ES-I3 (cell line): ENCODE measurements at regions not wholly inside any gene's neighbourhood (a gene's known extent, or its start where the extent isn't known, plus 50 kb on each side); places are given as distances from the start of the nearest gene placed in this dataset.

Experiments used
- H3K36me3 ChIP-seq: 2 replicates; pipeline ENCODE4 v1.6.1; 2013; ENCODE audit warnings: mild to moderate bottlenecking, low read length, control low read depth, moderate library complexity; ENCODE audit not compliant: insufficient read depth
- H3K4me1 ChIP-seq: 2 replicates; pipeline ENCODE4 v1.6.1; 2013; ENCODE audit warnings: mild to moderate bottlenecking, control low read depth, low read length; ENCODE audit not compliant: insufficient read depth
- H3K9ac ChIP-seq: 2 replicates; pipeline ENCODE4 v1.6.1; 2013; ENCODE audit warnings: low read depth, mild to moderate bottlenecking, low read length, moderate library complexity
- H3K9me3 ChIP-seq: 2 replicates; pipeline ENCODE4 v1.6.1; 2013; ENCODE audit warnings: mild to moderate bottlenecking, low read length, moderate library complexity; ENCODE audit not compliant: control insufficient read depth, insufficient read depth

DNA sequence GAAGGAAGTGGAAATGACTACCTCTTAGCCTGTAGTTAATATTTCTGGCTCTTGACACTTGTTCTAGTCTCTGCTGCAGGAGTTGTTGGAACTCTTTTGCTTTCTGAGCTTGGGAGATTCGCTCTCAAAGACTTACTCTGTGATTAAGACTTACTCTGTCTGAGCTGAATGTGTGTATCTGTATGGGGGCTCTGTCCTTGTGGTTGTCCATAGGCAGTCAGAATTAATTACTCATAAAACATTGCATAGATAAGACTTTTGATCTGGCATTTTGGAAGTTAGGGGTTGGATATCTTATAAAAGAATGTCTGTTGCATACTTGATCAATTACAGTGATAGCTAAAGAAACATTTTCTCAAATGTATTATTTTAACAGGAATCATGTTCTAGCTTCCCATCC lies 199.2 kb upstream of the KIAA1217 start:
- Histone ChIP-seq H3K36me3 (no peaks in the 10 kb centered on the region), H3K9me3 (no peaks in the 10 kb centered on the region), H3K9ac (no peak overlapping the region), H3K4me1 (peaks cover 15% of the 10 kb centered on the region; the same call in 1 of the 2 replicates)

DNA sequence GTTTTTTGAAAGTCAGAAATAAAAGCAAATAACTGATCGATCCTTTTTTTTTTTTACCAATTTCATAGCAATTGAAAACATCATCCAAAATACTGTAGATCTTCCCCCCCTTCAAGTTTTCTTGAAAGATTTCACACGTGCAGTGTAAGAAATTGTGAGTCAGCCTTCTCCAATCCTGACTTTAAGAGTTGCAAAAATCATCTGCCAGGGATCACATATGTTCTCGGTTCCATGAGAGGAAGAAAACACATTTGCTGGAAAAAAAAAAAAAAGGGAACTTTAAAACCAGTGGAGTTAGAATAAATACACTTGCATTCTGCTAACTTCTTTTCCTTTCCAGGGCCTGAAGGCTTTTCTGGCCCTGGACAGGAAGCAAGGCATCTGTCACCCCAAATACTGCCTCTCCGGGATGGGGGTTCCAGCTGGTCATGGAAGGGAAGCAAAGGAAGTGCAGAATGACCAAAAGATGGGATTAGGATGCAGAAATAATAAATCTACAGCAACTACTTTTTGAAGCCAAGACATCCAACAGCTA lies 198.4 kb upstream of the KIAA1217 start:
- no peaks in the 10 kb centered on the region for H3K9me3 ChIP-seq

DNA sequence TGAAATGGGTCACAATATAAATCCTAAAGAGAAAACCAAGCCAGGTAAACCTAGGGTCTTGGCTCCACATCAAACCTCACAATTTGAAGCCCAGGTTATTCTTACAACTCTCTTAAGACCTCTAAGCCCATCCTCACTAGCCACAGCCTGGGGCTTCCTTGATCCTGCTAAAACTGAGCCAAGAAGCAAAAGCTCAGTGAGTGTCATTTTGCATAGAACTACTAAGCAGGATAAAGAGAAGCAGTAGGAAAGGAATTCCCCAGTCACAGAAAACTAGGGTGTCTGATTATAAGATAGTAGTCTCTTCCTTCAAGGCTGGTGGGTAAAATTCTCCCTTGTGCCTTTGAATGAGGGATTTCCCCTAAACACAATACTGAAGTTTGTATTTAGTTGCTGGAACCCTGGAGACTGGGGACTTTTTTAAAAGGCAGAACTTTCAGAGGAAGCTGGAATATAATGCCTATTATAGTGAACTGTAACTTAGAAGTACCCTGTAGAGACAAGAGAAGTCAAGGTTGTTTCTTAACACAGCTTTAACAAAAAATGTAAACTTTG lies 196.6 kb upstream of the KIAA1217 start:
- no peaks in the 10 kb centered on the region for H3K36me3 ChIP-seq
- no peaks in the 10 kb centered on the region for H3K9me3 ChIP-seq
- H3K4me1 ChIP-seq: peaks cover 15% of the 10 kb centered on the region; the same call in 1 of the 2 replicates
- no peak overlapping the region for H3K9ac ChIP-seq

More for the DNA sequence above, 198.4 kb upstream of the KIAA1217 start:
- Histone ChIP-seq H3K36me3 (no peaks in the 10 kb centered on the region), H3K9ac (no peak overlapping the region), H3K4me1 (peaks cover 15% of the 10 kb centered on the region; the same call in 1 of the 2 replicates)

DNA sequence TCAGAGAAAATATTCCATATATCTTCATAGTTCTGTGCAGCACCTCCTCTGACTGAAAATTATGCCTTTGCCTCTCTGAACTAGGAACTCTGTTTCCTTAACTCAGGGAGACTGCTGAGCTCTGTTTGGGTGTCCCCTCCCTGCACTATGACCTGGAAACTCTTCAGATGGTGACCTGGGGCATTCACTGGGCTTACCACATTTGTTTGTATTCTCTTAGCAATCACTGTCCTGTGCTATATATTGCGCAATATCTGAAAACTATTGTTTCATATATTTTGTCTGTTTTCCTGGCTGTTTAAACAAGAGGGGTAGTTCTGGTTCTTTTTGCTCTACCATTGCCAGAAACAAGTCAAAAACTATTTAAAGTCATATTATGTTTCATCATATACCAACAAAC lies 181.8 kb upstream of the KIAA1217 start:
- no peaks in the 10 kb centered on the region for H3K9me3 ChIP-seq
- H3K36me3 ChIP-seq: no peaks in the 10 kb centered on the region
- H3K9ac ChIP-seq: no peak overlapping the region
- no peaks in the 10 kb centered on the region for H3K4me1 ChIP-seq

DNA sequence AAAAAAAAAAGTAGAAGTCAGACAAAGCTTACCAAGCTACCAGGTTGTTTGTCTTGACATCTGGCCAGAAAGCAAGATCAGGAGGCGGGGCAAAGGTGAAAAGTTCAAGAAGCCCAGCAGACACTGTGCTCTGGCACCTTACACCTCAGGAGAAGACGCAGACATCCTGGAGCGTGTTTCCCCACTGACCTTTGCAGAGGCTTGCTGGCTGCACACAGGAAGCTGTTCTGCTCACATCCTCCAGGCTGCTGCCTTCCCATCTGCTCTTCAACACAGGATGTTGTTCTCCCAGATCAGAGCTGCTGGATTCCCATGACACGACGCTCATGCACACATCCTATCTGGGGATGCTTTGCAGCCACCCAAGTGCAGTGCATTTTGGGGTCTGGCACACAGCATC lies 174.4 kb upstream of the KIAA1217 start:
- Histone ChIP-seq H3K9me3 (no peaks in the 10 kb centered on the region), H3K36me3 (no peaks in the 10 kb centered on the region), H3K9ac (no peak overlapping the region), H3K4me1 (no peaks in the 10 kb centered on the region)

DNA sequence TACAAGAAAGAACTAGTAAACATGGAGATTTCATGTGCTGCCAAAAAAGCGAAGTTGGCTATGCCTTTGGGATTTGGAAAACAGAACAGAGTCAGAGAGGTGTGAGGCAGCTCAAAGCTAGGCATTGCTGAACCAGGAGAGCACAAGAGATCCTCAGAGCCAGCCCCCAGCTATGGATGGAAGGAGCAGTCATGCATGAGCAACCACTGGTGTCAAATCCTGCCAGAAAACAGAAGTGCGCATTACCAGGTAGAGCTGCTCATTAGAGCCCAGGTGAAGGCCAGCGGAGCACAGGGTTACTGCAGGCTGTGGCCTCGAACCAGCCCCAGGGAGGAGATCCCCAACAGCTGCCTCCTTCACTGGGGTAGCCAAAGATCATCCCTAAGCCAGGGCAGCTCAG lies 173.2 kb upstream of the KIAA1217 start:
- H3K9ac ChIP-seq: no peak overlapping the region
- H3K36me3 ChIP-seq: no peaks in the 10 kb centered on the region
- H3K4me1 ChIP-seq: no peaks in the 10 kb centered on the region
- H3K9me3 ChIP-seq: no peaks in the 10 kb centered on the region

DNA sequence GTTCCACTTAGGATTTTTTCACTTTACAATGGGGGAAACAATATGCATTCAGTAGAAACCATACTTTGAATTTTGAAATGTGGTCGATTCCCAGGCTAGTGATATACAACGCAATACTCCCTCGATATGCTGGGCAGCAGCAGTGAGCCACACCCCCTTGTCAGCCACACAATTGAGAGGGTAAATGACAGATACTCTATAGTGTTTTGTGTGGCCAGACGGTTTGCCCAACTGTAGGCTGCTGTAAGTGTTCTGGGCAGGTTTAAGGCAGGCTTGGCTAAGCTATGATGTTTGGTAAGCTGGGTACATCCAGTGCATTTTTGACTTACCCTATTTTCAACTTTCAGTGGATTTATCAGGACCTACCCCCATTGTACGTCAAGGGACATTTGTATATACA lies 169.6 kb upstream of the KIAA1217 start:
- H3K9me3 ChIP-seq: no peaks in the 10 kb centered on the region
- H3K9ac ChIP-seq: no peak overlapping the region
- H3K4me1 ChIP-seq: no peaks in the 10 kb centered on the region
- H3K36me3 ChIP-seq: no peaks in the 10 kb centered on the region

DNA sequence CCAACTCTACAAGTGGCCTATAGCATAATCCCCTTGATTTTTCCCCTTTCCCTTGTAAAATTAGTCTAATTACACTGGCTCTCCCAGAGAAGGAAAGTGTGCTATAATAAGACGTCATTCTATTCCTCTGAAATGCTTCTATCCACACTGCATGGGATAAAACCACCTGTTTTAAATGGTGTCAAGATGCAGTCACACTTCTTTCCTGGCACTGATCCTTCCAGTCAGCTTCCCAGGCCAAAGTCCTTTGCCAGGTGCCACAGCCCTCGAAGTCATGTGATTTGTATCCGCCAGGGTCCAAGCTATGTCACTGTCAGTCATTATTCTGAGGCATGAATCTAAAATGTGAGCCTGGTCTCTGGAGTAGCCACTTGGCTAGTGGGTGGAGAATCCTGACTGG lies 169.0 kb upstream of the KIAA1217 start:
- H3K4me1 ChIP-seq: no peaks in the 10 kb centered on the region
- H3K9me3 ChIP-seq: no peaks in the 10 kb centered on the region
- no peaks in the 10 kb centered on the region for H3K36me3 ChIP-seq
- no peak overlapping the region for H3K9ac ChIP-seq

DNA sequence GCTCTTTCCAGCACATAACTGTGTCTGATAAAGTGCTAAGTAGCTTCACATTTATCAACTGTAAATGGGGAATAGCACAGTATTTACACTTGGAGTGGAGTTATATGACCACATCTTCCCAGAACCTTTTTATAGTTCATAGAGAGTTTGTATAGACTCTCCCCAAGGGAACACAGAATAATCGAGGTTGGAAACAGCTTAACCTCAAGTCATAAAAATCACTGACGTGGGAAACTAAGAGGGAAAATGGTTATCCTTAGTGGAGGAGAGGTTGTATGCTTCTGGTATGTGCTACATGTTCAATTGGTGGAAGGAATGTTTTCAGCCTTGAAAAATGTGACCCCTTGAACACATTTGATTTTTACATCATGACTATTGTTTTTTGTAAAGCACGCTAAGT lies 167.9 kb upstream of the KIAA1217 start:
- Histone ChIP-seq H3K4me1 (no peaks in the 10 kb centered on the region), H3K36me3 (no peaks in the 10 kb centered on the region), H3K9ac (no peak overlapping the region), H3K9me3 (no peaks in the 10 kb centered on the region)

DNA sequence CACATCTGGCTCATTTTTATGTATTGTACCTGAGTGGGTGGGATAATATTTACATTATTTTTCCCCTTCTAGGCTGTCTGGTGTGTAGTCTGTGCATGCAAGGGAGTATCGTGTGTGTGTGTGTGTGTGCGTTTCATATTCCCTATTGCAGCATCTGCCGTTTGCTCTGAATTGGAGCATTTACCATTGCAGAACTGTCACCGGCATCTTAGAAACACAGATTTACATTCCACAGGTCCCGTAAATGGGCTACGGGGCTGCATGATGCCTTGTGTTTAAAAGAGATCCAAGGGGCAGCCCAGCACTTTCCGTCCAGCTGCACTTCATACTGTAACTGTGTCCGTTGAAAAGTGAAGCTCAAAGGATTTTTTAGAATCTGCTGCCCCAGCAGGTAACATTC lies 167.1 kb upstream of the KIAA1217 start:
- no peaks in the 10 kb centered on the region for H3K36me3 ChIP-seq
- no peaks in the 10 kb centered on the region for H3K9me3 ChIP-seq
- no peak overlapping the region for H3K9ac ChIP-seq
- H3K4me1 ChIP-seq: no peaks in the 10 kb centered on the region

DNA sequence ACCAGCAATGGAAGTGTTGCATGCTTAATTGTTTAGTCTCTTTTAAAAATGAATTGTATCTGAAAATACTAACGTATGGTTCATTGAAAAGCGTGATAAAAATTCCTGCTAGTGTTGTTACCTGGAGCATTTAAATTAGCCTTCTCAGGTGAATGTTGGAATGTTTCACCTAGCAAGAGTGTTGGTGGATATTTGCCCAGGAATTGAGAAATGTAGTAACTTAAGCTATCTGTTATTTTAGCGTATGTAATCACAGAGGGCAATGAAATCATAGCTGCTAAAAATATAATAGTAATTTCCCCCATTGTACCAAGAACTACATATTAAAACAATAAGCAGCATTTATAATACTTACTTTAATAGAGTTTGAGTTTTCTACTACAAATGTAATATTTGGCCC lies 166.1 kb upstream of the KIAA1217 start:
- Histone ChIP-seq H3K9me3 (no peaks in the 10 kb centered on the region), H3K4me1 (no peaks in the 10 kb centered on the region), H3K36me3 (no peaks in the 10 kb centered on the region), H3K9ac (no peak overlapping the region)

DNA sequence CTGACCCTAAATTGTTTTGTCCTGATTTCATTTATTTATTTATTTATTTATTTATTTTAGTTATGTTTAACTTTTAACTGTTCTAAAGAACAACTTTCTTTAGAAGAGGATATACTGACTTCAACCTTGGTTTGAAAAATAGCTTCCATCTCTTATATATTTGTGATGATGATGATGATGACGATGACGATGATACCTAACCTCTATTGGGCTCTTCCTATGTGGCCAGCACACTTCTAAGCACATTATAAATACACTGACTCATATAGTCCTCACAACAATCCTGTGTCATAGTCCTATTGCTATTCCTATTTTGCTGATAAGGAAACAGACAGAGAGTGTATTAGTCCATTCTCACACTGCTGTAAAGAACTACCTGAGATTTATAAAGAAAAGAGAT lies 162.9 kb upstream of the KIAA1217 start:
- Histone ChIP-seq H3K9ac (no peak overlapping the region), H3K36me3 (no peaks in the 10 kb centered on the region), H3K4me1 (no peaks in the 10 kb centered on the region), H3K9me3 (no peaks in the 10 kb centered on the region)

DNA sequence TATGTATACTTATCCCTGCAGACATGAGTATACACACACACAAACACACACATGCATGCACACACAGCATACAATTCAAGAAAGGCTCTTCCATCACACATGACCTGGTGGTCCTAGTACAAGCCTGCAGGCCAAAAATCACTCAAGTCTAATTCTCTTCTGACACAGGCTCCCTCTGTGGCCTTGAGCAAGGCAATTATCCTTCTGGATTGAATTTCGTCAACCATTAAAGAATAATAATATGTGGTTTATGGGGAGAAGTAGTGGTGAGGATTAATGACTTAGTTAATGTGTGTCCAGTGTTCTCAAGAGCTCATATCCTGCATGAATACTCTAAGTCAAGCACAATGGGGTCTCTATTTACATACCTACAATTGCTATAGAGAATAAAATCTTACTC lies 161.8 kb upstream of the KIAA1217 start:
- H3K4me1 ChIP-seq: no peaks in the 10 kb centered on the region
- no peaks in the 10 kb centered on the region for H3K36me3 ChIP-seq
- no peak overlapping the region for H3K9ac ChIP-seq
- no peaks in the 10 kb centered on the region for H3K9me3 ChIP-seq

DNA sequence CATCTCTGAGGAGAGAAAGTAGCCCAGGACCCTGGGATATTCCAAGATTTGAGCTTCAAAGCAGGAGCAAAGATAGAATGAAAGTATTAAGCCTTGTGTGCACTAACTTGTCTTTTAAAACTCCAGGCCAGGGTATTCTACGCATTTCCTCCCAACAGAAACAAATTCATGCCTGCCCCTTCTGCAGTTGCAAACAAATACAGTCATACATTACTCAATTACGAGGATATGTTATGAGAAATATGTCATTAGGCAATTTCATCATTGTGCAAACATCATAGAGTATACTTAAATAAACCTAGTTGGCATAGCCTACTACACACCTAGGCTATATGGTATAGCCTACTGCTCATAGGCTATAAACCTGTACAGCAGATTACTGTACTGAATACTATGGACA lies 154.5 kb upstream of the KIAA1217 start:
- H3K9ac ChIP-seq: no peak overlapping the region
- H3K9me3 ChIP-seq: no peaks in the 10 kb centered on the region
- H3K36me3 ChIP-seq: no peaks in the 10 kb centered on the region
- no peaks in the 10 kb centered on the region for H3K4me1 ChIP-seq

DNA sequence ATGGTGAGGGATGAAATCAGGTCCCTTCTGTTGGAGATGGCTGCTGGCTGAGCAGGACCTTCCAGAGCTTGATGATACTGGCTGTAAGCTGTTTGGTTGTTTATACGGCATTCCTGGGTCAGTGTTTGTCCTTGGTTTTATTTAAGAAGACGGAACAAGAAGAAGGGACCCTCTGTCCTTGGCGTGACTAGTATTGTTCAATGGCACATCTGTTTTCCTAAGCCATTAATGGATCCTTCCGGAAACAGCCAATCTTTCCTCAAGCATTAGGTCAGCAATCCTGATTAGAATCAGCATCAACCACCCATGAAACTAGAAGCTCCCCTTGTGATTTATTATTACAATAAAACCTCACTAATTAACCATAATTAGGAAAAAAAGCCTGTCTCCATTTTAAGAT lies 128.7 kb upstream of the KIAA1217 start:
- Histone ChIP-seq H3K9ac (no peak overlapping the region), H3K9me3 (no peaks in the 10 kb centered on the region), H3K4me1 (no peaks in the 10 kb centered on the region), H3K36me3 (no peaks in the 10 kb centered on the region)
